ENCODE measurements at regions not wholly inside any gene's neighbourhood (a gene's known extent, or its start where the extent isn't known, plus 50 kb on each side); places are given as distances from the start of the nearest gene placed in this dataset.
A peak's percentile ranks its signal among the peaks of the same experiment; 100 is the strongest.

GRCh38 chr7:113550966-113551365 lies 367.8 kb downstream of the PPP1R3A start:
- no peaks in the 10 kb centered on the region for H3K36me3 ChIP-seq
- peaks cover 5% of the 10 kb centered on the region in 2 donors for H3K4me1 ChIP-seq
- no peaks in the 10 kb centered on the region for H3K27me3 ChIP-seq
- WGBS, 2 donors, result 31 to 44% methylated on average over 1 of the region's 1 CpG
- intact Hi-C loops (cut with DNase I), result no loop called here
- no peak overlapping the region for H3K4me3 ChIP-seq (replicated peaks in 1 of 3)
- TF ChIP-seq CTCF (IDR thresholded peaks at IDR 0.05), result no peak
- no peak for DNase-seq
- H3K27ac ChIP-seq, result peak overlapping the region in 1 of 3 donors; percentile 46
- no peaks in the 10 kb centered on the region for H3K9me3 ChIP-seq

GRCh38 chr7:113548561-113548960 lies 370.2 kb downstream of the PPP1R3A start:
- Histone ChIP-seq H3K4me1 (peaks cover 5% of the 10 kb centered on the region in 2 donors), H3K9me3 (no peaks in the 10 kb centered on the region), H3K36me3 (no peaks in the 10 kb centered on the region), H3K4me3 (replicated peaks in 1 of 3) (no peak overlapping the region), H3K27ac (no peak overlapping the region), H3K27me3 (no peaks in the 10 kb centered on the region)
- TF ChIP-seq POLR2A (IDR thresholded peaks at IDR 0.05) (no peak), CTCF (IDR thresholded peaks at IDR 0.05) (no peak)
- no peak for DNase-seq
- intact Hi-C loops (cut with DNase I), result no loop called here

- intact Hi-C loops (cut with DNase I), result no loop called here
- Histone ChIP-seq H3K36me3 (no peaks in the 10 kb centered on the region), H3K27ac (no peak overlapping the region)
Observed at GRCh38 chr7:113548137-113548536, 370.7 kb downstream of the PPP1R3A start.

GRCh38 chr7:113521468-113521867 lies 397.3 kb downstream of the PPP1R3A start:
- H3K4me3 ChIP-seq (replicated peaks in 1 of 3), result no peak overlapping the region
- H3K36me3 ChIP-seq, result no peaks in the 10 kb centered on the region
- H3K4me1 ChIP-seq, result no peaks in the 10 kb centered on the region
- 93 to 94% methylated on average over 2 of the region's 2 CpGs for WGBS, 2 donors
- H3K27ac ChIP-seq, result no peak overlapping the region
- intact Hi-C loops (cut with DNase I), result no loop called here
- no peaks in the 10 kb centered on the region for H3K9me3 ChIP-seq
- TF ChIP-seq POLR2A (IDR thresholded peaks at IDR 0.05), result no peak
- no peak for TF ChIP-seq CTCF (IDR thresholded peaks at IDR 0.05)
- no peaks in the 10 kb centered on the region for H3K27me3 ChIP-seq
- no peak for DNase-seq

More at GRCh38 chr7:113548137-113548536, 370.7 kb downstream of the PPP1R3A start:
- H3K4me3 ChIP-seq (replicated peaks in 1 of 3), result no peak overlapping the region
- DNase-seq, result no peak
- H3K4me1 ChIP-seq, result peaks cover 5% of the 10 kb centered on the region in 2 donors
- no peaks in the 10 kb centered on the region for H3K9me3 ChIP-seq
- no peaks in the 10 kb centered on the region for H3K27me3 ChIP-seq
- TF ChIP-seq CTCF (IDR thresholded peaks at IDR 0.05) (no peak), POLR2A (IDR thresholded peaks at IDR 0.05) (no peak)

GRCh38 chr7:113519472-113519871 lies 399.3 kb downstream of the PPP1R3A start:
- DNase-seq, result no peak
- no peaks in the 10 kb centered on the region for H3K27me3 ChIP-seq
- H3K27ac ChIP-seq, result no peak overlapping the region
- no peaks in the 10 kb centered on the region for H3K9me3 ChIP-seq
- H3K4me1 ChIP-seq, result no peaks in the 10 kb centered on the region
- H3K4me3 ChIP-seq (replicated peaks in 1 of 3), result no peak overlapping the region
- intact Hi-C loops (cut with DNase I), result no loop called here
- TF ChIP-seq CTCF (IDR thresholded peaks at IDR 0.05) (no peak), POLR2A (IDR thresholded peaks at IDR 0.05) (no peak)
- no peaks in the 10 kb centered on the region for H3K36me3 ChIP-seq
- 80 to 86% methylated on average over 5 of the region's 5 CpGs for WGBS, 2 donors

Measured in thyroid gland (tissue), 4 donors.